HK-2 (cell line): ENCODE measurements at regions not wholly inside any gene's neighbourhood (a gene's known extent, or its start where the extent isn't known, plus 50 kb on each side); places are given as distances from the start of the nearest gene placed in this dataset.
"Not testable (repeated sequence)": the region's sequence is repeated elsewhere in the genome, so short reads cannot be mapped to it uniquely, and the experiment has no call there.

Experiments used
- DNase-seq: peaks from one replicate; pipeline ENCODE4 v3.0.0-alpha.2; 2018; ENCODE audit not compliant: unreplicated experiment

DNA sequence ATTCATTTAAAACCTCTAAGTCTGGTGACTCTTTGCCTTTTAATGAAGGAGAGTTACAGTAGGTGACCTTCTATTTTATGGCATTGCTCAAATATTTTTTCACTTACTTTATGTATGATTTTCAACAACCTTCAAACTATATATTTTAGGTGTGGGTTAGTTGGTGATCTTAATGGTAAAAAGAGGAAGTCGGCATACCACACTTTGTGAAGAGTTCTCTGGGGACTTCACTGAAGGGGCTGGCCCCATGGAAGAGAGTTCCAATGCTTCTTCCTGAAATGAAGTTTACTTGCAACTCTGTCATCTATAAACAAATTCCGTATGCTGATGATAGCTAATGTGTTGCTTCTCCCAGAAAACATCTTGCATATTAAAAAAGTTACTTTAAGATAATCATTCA is 647.0 kb upstream of the SGO1 start:
- no peak for DNase-seq

GRCh38 chr3:20822251-20822650 is 636.2 kb upstream of the SGO1 start:
- no peak for DNase-seq

DNA sequence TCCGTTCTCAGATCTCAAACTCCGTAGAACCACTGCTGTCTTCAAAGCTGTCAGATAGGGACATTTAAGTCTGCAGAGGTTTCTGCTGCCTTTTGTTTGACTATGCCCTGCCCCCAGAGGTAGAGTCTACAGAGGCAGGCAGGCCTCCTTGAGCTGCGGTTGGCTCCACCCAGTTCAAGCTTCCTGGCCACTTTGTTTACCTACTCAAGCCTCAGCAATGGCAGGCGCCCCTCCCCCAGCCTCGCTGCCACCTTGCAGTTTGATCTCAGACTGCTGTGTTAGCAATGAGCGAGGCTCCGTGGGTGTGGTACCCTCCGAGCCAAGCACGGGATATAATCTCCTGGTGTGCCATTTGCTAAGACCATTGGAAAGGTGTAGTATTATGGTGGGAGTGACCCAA is 634.9 kb upstream of the SGO1 start:
- DNase-seq: not testable (repeated sequence)

DNA sequence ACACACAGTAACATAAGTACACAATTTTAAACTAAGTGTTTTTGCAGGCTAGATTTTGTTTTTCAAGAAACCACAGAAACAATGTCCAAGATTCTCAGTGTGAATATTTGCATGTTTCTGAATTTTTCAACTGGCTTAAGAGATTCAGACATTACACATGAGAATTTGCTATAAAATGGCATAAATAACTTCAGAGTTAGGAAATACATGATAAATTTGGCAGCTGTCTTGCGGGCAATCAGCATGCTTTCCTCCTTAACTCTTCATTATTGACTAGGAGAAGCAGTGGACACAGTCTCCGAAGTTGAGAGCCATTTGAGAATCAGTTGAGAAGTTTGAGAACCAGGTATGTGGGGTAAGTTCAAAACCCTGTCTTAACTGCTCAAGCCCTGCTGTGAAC is 625.6 kb upstream of the SGO1 start:
- DNase-seq: no peak

GRCh38 chr3:20811006-20811405 is 625.0 kb upstream of the SGO1 start:
- no peak for DNase-seq

DNA sequence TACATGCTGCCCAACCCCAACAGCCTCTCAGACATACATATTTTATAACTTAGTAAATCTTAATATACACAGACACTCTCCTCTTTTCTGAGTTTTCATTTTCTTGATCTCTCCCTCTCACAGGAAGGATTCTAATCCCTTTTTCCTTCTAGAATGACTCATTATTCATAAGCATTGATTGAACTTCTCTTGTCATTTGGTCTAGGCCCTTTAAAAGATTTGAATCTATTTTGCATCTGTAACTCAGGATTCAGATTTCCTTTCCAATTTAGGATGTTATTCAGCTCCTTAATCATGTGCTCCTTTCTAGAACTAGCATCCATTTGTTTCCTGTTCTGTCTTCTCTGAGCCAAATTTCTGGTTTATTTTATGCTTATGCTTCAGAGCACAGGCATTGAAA is 624.5 kb upstream of the SGO1 start:
- DNase-seq: no peak

DNA sequence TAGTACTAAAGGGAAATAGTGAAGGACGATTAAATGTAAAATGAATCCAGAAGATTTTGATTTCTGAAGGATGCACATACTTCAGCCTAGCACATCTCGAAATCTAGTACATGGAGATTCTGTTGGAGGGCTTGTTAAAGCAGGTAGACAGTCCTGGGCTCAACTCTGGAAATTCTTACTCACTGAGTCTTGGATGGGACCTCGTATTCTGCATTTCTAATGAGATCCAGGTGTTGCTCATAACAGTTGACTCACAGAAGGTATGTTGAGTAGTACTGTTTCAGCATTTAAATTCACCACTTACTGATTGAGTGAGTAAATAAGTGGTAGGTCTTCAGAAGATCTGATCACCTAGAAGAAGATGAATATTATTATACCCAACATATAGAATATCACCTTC is 623.4 kb upstream of the SGO1 start:
- DNase-seq: no peak

DNA sequence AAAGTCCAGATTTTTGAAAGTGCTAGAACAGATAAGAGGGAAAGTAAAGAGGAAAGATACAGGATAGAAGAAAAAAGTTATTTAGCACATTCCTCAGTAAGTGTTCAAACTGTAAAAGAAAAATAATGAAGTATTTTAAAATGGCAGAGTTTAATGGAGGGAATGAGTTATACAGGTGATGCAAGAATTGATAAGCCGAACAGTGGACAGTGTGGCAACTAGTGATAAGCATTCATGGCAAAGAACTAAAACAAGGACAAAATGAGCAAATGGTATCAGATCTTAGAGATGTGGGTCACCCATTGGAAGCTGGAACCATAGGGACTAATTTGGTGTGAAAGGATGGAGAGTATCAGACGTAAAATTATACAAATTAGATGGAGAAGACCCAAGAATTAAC is 622.9 kb upstream of the SGO1 start:
- DNase-seq: no peak

DNA sequence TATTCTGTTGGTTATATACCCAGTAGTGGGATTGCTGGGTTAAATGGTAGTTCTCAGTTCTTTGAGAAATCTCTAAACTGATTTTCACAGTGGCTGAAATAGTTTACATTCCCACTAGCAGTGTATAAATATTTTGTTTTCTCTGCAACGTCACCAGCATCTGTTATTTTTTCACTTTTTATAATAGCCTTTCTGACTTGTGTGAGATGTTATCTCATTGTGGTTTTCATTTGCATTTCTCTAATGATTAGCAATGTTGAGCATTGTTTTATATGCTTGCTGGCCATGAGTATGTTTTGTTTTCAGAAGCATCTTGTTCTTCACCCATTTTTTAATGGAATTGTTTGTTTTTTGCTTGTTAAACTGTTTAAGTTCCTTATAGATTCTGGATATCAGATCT is 612.7 kb upstream of the SGO1 start:
- no peak for DNase-seq

GRCh38 chr3:20787005-20787404 is 601.0 kb upstream of the SGO1 start:
- DNase-seq: no peak

GRCh38 chr3:20776692-20777091 is 590.7 kb upstream of the SGO1 start:
- DNase-seq: no peak

DNA sequence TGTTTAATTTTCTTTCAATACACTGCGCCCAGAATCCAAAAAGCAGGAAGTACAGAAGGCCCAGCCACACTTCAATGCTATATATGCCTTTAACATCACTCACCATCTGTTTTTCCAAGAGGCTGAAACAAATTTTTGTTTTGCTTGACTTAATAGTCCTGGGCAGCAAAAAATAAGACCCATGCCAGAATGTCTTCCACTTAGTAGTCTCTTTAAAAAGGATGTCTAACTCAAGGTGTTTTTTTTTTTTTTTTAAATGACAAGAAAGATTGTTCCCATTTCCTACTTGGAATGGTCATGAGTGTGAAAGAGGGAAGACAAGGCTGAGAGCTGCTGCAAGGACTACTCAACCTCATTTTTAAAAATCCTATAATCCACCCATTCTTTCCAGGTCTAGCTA is 590.3 kb upstream of the SGO1 start:
- DNase-seq: no peak

- DNase-seq: no peak
Measured at GRCh38 chr3:20773320-20773984, 587.4 kb upstream of the SGO1 start.

DNA sequence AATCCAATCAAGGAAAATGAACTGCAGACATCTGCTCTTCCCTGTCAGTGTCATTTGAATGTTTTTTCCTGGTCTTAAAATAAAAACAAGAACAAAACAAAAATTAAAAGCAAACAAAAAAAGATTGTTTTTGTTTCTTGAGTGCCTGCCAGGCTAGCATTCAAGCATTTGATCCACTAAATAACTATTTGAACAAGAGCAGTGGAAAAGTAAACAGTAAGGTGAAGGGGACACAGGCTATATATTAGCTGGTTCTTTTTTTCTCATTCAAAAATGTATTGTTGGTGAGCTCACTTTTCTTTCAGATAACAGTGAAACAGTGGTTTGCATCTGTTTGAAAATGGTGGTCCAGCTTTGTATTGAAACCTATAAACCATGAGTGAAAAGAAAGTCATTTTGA is 586.9 kb upstream of the SGO1 start:
- DNase-seq: no peak

GRCh38 chr3:20769430-20769829 is 583.4 kb upstream of the SGO1 start:
- DNase-seq: no peak

DNA sequence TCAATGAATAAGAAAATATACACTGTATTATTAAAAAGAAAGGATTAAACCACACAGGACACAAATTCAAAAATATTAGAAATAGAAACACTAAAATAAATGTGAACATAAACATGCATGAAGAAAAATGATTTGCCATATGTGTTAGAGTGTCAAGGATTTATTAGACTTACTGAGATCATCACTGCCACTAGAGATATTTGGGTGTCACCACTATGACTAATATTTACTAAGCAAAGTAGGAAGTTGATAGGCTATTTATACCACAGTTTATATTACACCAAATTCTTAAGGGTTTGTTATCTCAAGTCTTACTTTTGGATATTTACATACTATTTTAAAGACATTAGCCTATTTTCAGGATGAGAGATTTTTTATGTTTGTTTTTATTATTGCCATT is 575.0 kb upstream of the SGO1 start:
- DNase-seq: no peak

DNA sequence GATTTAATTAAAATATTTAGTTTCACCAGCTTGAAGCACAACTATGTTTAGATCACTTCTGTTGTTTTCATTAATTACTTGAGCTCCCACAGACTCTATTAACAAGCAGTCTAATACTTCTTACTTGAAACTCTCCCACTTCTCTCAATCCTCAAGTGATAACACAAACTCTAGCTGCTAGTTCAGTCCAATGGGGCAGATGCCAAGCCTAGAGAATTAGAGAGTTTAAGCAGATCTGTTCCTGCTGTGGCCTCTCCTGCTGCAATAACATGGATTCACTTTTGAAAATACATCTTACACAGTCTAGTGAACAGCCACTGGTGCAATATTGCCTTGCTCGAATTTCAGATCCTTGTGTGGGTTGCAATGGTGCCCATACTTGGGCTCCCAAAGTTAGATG is 566.4 kb upstream of the SGO1 start:
- no peak for DNase-seq

GRCh38 chr3:20751296-20751695 is 565.3 kb upstream of the SGO1 start:
- no peak for DNase-seq

- no peak for DNase-seq
Measured at GRCh38 chr3:20747741-20748140, 561.7 kb upstream of the SGO1 start.

DNA sequence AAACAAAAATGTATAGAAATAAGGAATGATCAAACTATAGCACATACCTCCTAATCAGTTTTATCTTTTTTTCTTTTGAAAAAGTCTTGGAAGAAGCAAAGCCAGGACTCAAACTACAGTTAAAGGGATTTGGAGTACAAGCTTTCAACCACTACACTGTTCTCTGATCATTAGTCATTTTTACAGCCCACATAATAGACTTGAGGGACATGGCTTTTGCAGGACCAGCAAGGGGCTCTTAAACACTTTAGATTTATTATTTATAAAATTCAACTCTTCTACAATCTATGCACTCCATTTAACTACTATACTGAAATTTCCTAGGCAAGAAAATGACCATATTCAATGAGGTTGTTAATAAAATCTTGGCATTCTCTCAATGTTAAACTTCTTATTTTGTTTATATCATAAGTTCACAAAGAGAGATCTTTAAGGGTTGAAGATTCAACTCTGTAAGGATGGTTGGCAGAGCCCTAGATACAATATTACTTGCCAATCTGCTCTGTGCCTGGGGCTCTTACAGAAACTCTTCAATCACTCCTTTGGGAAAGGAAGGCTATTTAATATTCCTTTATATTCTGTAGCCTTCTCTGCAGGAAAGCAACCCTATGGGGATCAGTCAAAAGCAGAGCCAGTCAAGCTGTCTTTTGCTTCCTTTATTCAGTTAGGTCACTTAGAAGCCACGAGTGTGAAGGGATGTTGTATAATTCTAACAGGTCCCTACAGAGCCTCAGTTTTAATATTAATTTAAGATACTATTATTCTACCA is 557.7 kb upstream of the SGO1 start:
- DNase-seq: no peak

DNA sequence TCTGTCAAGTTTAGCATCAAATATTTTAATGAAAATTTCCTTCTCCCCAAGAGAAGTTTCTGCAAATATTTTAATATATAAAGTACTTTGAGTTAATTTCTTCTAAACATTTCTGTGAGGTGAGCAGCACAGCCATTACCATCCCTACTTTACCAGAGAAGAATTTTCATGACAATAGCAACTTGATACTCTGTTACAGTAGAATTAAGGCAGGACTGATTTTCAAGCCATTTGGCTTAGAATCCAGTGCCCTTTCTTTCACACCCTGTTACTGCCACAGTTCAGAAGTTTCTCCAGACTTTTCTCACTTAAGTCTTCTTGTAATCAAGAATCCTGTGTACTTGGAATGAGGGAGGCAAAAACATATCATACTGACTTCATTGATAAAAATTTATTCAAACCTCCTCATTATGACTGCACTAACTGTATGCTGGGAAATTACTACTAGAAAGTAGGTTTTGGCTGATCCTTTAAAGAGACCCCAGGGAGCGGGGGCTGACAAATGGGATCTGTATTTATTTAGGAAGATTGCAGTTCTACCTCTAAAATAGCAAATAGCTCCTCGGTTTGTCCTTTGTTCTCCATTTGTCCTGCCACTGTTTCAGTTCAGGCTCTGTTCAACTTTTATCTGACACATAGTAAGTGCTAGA is 557.0 kb upstream of the SGO1 start:
- DNase-seq: no peak

DNA sequence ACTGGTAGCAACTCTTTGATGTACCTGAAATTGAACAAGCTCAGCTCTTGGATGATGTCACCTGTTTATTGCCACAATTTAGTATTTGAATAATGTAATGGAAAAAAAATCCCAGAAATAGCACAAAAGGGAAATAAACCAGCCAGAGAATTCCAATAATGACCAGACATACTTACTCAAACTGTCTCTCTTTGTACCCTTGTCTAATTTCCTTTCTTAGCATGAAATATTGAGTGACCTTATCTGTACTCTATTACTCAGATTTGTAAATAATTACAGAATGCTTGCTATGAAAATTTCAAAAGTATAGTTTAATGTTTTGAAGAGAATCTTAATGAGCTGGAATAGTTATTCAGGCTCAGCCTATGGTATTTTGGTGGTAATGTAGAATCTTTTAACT is 555.4 kb upstream of the SGO1 start:
- no peak for DNase-seq

GRCh38 chr3:20739814-20740213 is 553.8 kb upstream of the SGO1 start:
- no peak for DNase-seq
